ENCODE measurements at regions not wholly inside any gene's neighbourhood (a gene's known extent, or its start where the extent isn't known, plus 50 kb on each side); places are given as distances from the start of the nearest gene placed in this dataset.

DNA sequence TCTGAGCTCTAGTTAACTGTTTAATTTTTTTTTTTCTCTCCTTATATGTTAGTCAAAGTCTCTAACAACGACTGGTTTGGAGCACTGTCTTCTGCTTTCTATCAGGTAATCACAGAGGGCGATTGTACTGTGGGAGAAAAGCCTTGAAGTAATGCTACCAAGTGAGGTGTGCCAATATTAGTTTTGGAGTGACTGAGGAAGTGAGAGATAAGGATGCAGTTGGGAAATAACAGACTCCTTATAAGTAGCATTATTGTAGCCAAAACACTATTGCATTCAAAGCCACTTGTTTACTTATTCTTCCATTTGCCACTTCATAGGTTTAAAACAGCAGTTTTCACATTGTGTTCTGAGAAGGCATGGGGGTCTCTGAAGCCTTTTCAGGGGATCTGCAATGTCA, 79.1 kb upstream of the SLC6A14 start:
- POLR2A ChIA-PET: no interaction called here
- no peaks in the 10 kb centered on the region for H3K36me3 ChIP-seq (replicated peaks in 1 of 2; ENCODE audit: control insufficient read depth in 1 of 2, insufficient read depth in 2 of 2, low read length in 1 of 2)
- H3K4me3 ChIP-seq (ENCODE audit: low read depth in 2 of 2, low read length in 1 of 2): no peak overlapping the region
- H3F3A ChIP-seq (replicated peaks; ENCODE audit: insufficient read depth): no peaks in the 10 kb centered on the region
- H3K4me2 ChIP-seq: no peak overlapping the region
- H3K9me3 ChIP-seq: no peaks in the 10 kb centered on the region
- H3K9me2 ChIP-seq: no peaks in the 10 kb centered on the region
- DNase-seq: no peak
- no peaks in the 10 kb centered on the region for H4K20me1 ChIP-seq (ENCODE audit: insufficient read depth)
- H3K27me3 ChIP-seq (ENCODE audit: insufficient read depth): no peaks in the 10 kb centered on the region
- WGBS (ENCODE audit: low lambda C conversion rate): 0% methylated on average over 2 of the region's 2 CpGs
- H3K27ac ChIP-seq (ENCODE audit: low read depth in 2 of 2, low read length in 1 of 2): no peak overlapping the region
- H2AFZ ChIP-seq (ENCODE audit: low read depth): no peak overlapping the region
- CTCF ChIA-PET: no interaction called here
- no peaks in the 10 kb centered on the region for H3K79me2 ChIP-seq (ENCODE audit: insufficient read depth)
- TF ChIP-seq, protein P1, sequence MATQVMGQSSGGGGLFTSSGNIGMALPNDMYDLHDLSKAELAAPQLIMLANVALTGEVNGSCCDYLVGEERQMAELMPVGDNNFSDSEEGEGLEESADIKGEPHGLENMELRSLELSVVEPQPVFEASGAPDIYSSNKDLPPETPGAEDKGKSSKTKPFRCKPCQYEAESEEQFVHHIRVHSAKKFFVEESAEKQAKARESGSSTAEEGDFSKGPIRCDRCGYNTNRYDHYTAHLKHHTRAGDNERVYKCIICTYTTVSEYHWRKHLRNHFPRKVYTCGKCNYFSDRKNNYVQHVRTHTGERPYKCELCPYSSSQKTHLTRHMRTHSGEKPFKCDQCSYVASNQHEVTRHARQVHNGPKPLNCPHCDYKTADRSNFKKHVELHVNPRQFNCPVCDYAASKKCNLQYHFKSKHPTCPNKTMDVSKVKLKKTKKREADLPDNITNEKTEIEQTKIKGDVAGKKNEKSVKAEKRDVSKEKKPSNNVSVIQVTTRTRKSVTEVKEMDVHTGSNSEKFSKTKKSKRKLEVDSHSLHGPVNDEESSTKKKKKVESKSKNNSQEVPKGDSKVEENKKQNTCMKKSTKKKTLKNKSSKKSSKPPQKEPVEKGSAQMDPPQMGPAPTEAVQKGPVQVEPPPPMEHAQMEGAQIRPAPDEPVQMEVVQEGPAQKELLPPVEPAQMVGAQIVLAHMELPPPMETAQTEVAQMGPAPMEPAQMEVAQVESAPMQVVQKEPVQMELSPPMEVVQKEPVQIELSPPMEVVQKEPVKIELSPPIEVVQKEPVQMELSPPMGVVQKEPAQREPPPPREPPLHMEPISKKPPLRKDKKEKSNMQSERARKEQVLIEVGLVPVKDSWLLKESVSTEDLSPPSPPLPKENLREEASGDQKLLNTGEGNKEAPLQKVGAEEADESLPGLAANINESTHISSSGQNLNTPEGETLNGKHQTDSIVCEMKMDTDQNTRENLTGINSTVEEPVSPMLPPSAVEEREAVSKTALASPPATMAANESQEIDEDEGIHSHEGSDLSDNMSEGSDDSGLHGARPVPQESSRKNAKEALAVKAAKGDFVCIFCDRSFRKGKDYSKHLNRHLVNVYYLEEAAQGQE (IDR thresholded peaks at IDR 0.05; ENCODE audit: low read depth, low read length): no peak
- TF ChIP-seq, protein P2, sequence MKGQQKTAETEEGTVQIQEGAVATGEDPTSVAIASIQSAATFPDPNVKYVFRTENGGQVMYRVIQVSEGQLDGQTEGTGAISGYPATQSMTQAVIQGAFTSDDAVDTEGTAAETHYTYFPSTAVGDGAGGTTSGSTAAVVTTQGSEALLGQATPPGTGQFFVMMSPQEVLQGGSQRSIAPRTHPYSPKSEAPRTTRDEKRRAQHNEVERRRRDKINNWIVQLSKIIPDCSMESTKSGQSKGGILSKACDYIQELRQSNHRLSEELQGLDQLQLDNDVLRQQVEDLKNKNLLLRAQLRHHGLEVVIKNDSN (IDR thresholded peaks at IDR 0.05; ENCODE audit: borderline replicate concordance, low read depth): no peak
- no peak for TF ChIP-seq EP300 (IDR thresholded peaks at IDR 0.05; ENCODE audit: borderline replicate concordance in 1 of 2, low read depth in 1 of 2, low read length in 1 of 2)
- TF ChIP-seq YY1 (IDR thresholded peaks at IDR 0.05; ENCODE audit: low read depth): no peak
- no peak for TF ChIP-seq RXRA (IDR thresholded peaks at IDR 0.05; ENCODE audit: borderline replicate concordance, low read depth)
- no peak for TF ChIP-seq TCF12 (IDR thresholded peaks at IDR 0.05)
- TF ChIP-seq RFX5 (IDR thresholded peaks at IDR 0.05; ENCODE audit: low read length): no peak
- TF ChIP-seq, protein P3, sequence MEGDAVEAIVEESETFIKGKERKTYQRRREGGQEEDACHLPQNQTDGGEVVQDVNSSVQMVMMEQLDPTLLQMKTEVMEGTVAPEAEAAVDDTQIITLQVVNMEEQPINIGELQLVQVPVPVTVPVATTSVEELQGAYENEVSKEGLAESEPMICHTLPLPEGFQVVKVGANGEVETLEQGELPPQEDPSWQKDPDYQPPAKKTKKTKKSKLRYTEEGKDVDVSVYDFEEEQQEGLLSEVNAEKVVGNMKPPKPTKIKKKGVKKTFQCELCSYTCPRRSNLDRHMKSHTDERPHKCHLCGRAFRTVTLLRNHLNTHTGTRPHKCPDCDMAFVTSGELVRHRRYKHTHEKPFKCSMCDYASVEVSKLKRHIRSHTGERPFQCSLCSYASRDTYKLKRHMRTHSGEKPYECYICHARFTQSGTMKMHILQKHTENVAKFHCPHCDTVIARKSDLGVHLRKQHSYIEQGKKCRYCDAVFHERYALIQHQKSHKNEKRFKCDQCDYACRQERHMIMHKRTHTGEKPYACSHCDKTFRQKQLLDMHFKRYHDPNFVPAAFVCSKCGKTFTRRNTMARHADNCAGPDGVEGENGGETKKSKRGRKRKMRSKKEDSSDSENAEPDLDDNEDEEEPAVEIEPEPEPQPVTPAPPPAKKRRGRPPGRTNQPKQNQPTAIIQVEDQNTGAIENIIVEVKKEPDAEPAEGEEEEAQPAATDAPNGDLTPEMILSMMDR (IDR thresholded peaks at IDR 0.05): no peak
- TF ChIP-seq FOXM1 (IDR thresholded peaks at IDR 0.05; ENCODE audit: low read depth): no peak
- TF ChIP-seq RCOR1 (IDR thresholded peaks at IDR 0.05; ENCODE audit: low read length): no peak
- TF ChIP-seq GATA2 (CRISPR knock-in tag; IDR thresholded peaks at IDR 0.05): no peak
- TF ChIP-seq, protein P4, sequence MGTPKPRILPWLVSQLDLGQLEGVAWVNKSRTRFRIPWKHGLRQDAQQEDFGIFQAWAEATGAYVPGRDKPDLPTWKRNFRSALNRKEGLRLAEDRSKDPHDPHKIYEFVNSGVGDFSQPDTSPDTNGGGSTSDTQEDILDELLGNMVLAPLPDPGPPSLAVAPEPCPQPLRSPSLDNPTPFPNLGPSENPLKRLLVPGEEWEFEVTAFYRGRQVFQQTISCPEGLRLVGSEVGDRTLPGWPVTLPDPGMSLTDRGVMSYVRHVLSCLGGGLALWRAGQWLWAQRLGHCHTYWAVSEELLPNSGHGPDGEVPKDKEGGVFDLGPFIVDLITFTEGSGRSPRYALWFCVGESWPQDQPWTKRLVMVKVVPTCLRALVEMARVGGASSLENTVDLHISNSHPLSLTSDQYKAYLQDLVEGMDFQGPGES (IDR thresholded peaks at IDR 0.05; ENCODE audit: low read depth, low read length): no peak
- no peak for TF ChIP-seq CHD2 (IDR thresholded peaks at IDR 0.05; ENCODE audit: low read length, partially characterized antibody)
- H3K4me1 ChIP-seq (ENCODE audit: control insufficient read depth in 1 of 2, insufficient read depth in 2 of 2, low read depth in 1 of 2, low read length in 1 of 2): no peaks in the 10 kb centered on the region
- no peak overlapping the region for H3K9ac ChIP-seq

Data from SK-N-SH (cell line).